Activated CD8-positive, alpha-beta memory T cell treated with anti-CD3 and anti-CD28 coated beads, Interleukin-2, amount 10 ng/mL, durations not matched to agents 7 days and 5 days (primary cell): ENCODE measurements at regions not wholly inside any gene's neighbourhood (a gene's known extent, or its start where the extent isn't known, plus 50 kb on each side); places are given as distances from the start of the nearest gene placed in this dataset.
A peak's percentile ranks its signal among the peaks of the same experiment; 100 is the strongest.

ENCODE experiments used
- ATAC-seq: fragments of 150-1000 bp; cut with Tn5 transposase; one replicate; pipeline ENCODE4 v1.10.0; 2021; ENCODE audit warnings: moderate library complexity
- CTCF ChIA-PET: fragments of 350-600 bp; sonication (Branson Sonifier 250); formaldehyde crosslinking; loops from one replicate; lab custom pipeline; 2021; ENCODE audit warnings: antibody characterized with exemption; lab: Charles Lee
- DNase-seq: peaks from one replicate; pipeline ENCODE4 v3.0.0-alpha.2; 2020
- H3K27ac Mint-ChIP-seq: one replicate; pipeline ENCODE4 v1.8.0; 2021; ENCODE audit warnings: mild to moderate bottlenecking, mixed read lengths
- H3K27me3 Mint-ChIP-seq: one replicate; pipeline ENCODE4 v1.8.0; 2021; ENCODE audit warnings: mixed read lengths
- H3K36me3 Mint-ChIP-seq: one replicate; pipeline ENCODE4 v1.8.0; 2021; ENCODE audit warnings: mild to moderate bottlenecking, mixed read lengths
- H3K4me1 Mint-ChIP-seq: one replicate; pipeline ENCODE4 v1.8.0; 2021; ENCODE audit warnings: mixed read lengths
- H3K4me3 Mint-ChIP-seq: one replicate; pipeline ENCODE4 v1.8.0; 2021; ENCODE audit warnings: mild to moderate bottlenecking, moderate library complexity, mixed read lengths
- H3K9me3 Mint-ChIP-seq: one replicate; pipeline ENCODE4 v1.8.0; 2022; ENCODE audit warnings: low read depth, mixed read lengths

DNA sequence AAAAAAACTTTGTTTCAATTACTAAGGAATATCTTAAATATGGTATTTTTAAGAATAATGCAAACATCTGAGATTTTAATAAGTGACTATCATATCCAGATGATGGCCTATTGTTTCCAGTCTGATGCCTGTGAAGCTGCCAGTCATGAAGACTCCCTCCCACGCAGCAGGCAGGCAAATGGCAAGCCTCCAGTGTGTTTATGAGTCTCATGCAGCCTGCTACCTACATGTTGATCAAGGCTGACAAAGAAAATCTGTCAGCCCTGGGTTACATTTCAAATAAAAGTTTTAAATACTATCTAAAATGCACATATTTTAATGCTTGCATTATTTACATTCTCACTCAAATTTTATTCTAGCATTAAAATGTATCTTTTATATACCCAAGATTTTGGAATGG is 137.6 kb upstream of the RNPC3 start:
- ATAC-seq (no peak), DNase-seq (no peak)
- Mint-ChIP-seq H3K36me3 (no peaks in the 10 kb centered on the region), H3K4me3 (no peak overlapping the region), H3K4me1 (no peaks in the 10 kb centered on the region), H3K9me3 (peaks cover 9% of the 10 kb centered on the region), H3K27me3 (no peaks in the 10 kb centered on the region), H3K27ac (no peak overlapping the region)
- CTCF ChIA-PET, result no interaction called here

DNA sequence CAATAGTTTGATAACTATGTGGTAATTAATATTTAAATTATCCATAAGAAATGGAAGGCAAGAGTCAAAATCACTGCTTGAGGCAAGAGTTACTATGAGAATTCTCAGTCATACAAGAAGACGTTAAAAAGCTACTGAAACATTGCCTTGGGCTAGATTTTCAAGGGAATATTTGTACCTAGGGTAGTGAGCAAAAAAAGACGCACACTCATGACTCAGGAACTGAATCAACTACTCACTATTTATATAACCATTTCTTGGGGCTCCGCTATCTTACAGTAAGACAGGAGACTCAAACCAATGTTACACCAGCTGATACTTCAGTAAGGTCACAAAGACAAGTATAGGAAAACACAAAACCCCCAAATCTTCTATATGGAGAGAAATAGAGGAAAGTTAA is 151.5 kb upstream of the RNPC3 start:
- Mint-ChIP-seq H3K4me1 (no peaks in the 10 kb centered on the region), H3K4me3 (no peak overlapping the region), H3K27me3 (no peaks in the 10 kb centered on the region), H3K9me3 (no peaks in the 10 kb centered on the region), H3K27ac (no peak overlapping the region), H3K36me3 (no peaks in the 10 kb centered on the region)
- ATAC-seq (no peak), DNase-seq (no peak)
- CTCF ChIA-PET, result interaction anchor here (0.6 kb wide), 1 partner anchor 13 kb away, joined by 3 read pairs; no protein-coding TSS in a partner anchor

DNA sequence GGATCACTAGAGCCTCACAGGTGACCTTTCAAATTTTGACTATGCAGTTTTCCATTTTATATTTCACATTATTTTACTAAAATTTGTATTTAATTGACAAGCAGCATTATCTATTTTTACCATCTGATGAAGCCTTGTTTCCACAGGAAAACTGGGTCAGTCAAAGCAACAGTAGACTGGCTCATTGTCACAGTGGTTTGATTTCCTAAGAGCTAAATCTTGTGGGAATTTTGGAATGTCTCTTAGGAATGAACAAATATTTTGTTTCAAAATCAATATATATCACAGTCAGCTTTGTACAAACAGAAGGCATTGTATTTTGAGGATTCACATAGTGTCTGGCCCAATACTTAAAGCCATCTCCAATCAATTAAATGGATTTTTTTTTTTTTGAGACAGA is 152.6 kb upstream of the RNPC3 start:
- H3K9me3 Mint-ChIP-seq, result no peaks in the 10 kb centered on the region
- H3K27me3 Mint-ChIP-seq, result no peaks in the 10 kb centered on the region
- H3K4me1 Mint-ChIP-seq, result no peaks in the 10 kb centered on the region
- CTCF ChIA-PET, result no interaction called here
- no peak overlapping the region for H3K27ac Mint-ChIP-seq
- no peak overlapping the region for H3K4me3 Mint-ChIP-seq
- DNase-seq (no peak), ATAC-seq (no peak)
- no peaks in the 10 kb centered on the region for H3K36me3 Mint-ChIP-seq

DNA sequence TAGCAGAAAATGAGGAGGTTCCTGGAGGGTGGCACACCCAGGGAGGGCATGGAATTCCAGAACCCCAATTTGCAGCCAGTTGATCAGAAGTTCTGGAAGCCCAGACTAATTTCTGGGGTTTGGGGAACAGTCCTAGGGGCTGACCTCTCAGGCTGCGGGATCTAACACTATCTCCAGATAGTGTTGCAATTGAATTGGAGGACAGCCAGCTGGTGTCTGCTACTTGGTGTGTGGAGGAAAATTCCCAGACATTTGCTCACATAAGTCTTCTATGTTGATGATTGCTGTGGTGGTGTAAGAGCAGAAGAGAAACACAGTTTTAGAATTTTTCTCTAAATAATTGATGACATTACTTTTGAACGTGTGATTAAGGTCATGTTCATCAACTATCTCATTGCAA is 154.3 kb upstream of the RNPC3 start:
- Mint-ChIP-seq H3K4me3 (no peak overlapping the region), H3K27ac (no peak overlapping the region), H3K9me3 (no peaks in the 10 kb centered on the region), H3K27me3 (no peaks in the 10 kb centered on the region), H3K36me3 (no peaks in the 10 kb centered on the region), H3K4me1 (no peaks in the 10 kb centered on the region)
- DNase-seq, result no peak
- CTCF ChIA-PET, result no interaction called here
- no peak for ATAC-seq

DNA sequence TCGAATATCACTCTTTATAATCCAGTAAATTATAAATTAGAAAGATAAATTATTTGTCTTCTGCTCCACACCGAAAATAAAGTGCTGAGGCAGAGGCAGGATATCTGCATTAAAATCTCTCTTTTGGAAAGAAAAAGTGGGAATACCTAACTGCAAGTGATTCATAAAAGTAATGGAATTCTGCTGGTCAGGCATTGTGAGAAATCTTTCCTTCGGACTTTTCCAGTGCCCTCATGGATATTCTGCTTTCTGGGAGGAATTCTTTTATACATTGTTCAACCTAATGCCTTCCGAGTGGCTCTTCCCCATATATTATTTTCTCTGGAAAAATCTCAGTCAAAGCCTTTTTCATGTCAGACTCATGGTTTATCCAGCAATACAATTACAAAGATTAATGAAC is 158.3 kb upstream of the RNPC3 start:
- no peak for ATAC-seq
- Mint-ChIP-seq H3K27ac (no peak overlapping the region), H3K9me3 (no peaks in the 10 kb centered on the region), H3K27me3 (no peaks in the 10 kb centered on the region), H3K4me3 (no peak overlapping the region), H3K4me1 (no peaks in the 10 kb centered on the region), H3K36me3 (no peaks in the 10 kb centered on the region)
- DNase-seq, result no peak
- CTCF ChIA-PET, result no interaction called here

DNA sequence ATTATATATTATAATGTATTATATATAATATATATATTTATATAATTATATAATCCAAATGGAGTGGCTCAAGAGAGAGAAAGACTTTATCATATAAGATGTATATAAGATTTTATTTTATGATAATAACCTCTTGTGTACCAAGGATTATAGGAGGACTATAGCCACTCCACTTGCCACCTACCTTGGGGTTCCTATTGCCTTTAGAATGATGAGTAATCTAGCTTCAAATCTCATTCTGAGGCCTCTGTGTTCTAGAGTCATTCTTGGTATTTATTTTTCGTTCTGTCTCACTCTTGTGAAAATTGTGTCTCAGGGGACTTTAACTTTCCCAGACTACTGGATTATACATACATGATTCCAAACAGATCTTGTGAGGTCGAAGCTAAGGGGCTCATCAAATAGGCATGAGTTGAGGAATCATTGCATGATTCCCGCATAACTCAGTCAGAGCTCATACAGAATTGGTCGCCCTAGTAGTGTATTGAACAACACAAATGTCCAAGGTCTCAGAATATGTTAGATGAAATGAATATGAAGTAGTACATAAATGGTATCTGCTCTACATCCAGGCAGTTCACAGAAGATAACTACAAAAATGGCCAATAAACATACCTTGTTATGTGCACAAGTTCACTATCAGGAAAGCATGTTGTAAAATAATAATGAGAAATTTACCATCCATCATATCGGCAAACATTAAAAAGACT is 159.5 kb upstream of the RNPC3 start:
- H3K27me3 Mint-ChIP-seq, result no peaks in the 10 kb centered on the region
- CTCF ChIA-PET, result no interaction called here
- no peak overlapping the region for H3K4me3 Mint-ChIP-seq
- DNase-seq (no peak), ATAC-seq (peak; percentile 51)
- H3K36me3 Mint-ChIP-seq, result no peaks in the 10 kb centered on the region
- no peaks in the 10 kb centered on the region for H3K9me3 Mint-ChIP-seq
- H3K4me1 Mint-ChIP-seq, result no peaks in the 10 kb centered on the region
- H3K27ac Mint-ChIP-seq, result no peak overlapping the region

DNA sequence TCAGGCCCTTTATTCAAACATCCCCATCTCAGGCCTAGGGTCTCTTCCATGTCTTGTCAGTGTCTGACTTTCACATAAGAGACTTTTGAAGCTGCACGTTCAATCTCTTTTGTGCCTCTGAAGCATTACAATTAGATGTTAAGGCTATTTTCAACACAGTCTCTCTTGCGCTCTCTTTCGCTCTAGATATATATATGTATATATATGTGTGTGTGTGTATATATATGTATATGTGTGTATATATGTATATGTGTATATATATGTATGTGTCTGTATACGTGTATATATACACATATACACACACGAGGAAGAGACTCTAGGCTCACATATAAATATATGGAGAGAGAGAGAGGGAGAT is 162.5 kb upstream of the RNPC3 start:
- CTCF ChIA-PET, result no interaction called here
- DNase-seq (no peak), ATAC-seq (peak; percentile 30)
- Mint-ChIP-seq H3K4me3 (no peak overlapping the region), H3K36me3 (no peaks in the 10 kb centered on the region), H3K4me1 (no peaks in the 10 kb centered on the region), H3K27ac (no peak overlapping the region), H3K9me3 (no peaks in the 10 kb centered on the region), H3K27me3 (no peaks in the 10 kb centered on the region)

DNA sequence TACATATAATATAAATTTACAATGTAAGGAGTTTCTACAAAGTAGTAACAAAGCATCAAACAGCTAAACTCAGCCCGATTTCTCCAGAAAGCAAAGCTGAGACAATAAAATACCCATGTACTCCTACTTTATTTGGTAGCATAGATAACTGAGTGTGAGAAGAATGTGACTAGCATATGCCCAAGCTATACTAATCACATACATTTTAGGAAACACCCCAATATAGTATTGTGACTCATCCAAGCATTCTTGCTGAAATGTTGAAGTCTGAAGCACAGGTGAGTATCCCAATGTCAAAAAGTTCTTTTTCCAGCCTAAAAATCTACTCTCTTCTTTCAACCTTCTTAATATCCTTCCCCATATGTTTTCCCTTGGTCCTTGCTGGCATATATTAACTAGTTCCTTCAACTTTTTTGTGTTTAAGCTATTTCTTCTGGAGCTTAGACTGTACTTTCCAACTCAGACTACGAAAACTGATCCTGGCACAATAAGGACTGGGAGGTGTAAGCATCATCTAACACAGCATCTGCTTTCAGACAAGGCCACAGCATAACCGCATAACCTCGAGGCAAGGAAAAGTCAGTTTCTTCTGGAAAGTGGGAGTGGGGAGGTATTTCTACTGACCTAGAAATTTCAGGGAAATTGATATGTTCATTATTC is 163.0 kb upstream of the RNPC3 start:
- Mint-ChIP-seq H3K4me1 (no peaks in the 10 kb centered on the region), H3K9me3 (no peaks in the 10 kb centered on the region), H3K36me3 (no peaks in the 10 kb centered on the region), H3K27ac (no peak overlapping the region), H3K27me3 (no peaks in the 10 kb centered on the region), H3K4me3 (no peak overlapping the region)
- CTCF ChIA-PET, result no interaction called here
- DNase-seq, result no peak
- peak; percentile 61 for ATAC-seq

DNA sequence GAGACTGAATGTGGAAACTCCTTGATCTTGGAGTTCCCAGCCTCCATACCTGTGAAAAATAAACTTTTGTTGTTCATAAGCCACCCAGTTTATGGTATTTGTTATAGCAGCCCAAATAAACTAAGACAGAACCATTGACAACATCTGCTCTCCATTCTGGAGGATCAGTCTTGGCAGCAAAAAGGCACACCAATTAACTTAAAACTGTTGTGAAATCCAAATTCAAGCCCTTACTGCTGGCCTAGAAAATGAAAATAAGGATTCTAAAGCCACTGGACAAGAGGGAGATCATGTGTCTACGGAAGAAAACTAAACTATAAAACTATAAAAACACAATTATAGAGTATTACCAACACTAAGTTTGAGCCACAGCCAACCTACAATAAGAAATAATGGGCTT is 172.1 kb upstream of the RNPC3 start:
- Mint-ChIP-seq H3K27me3 (no peaks in the 10 kb centered on the region), H3K9me3 (peaks cover 3% of the 10 kb centered on the region), H3K27ac (no peak overlapping the region), H3K4me1 (no peaks in the 10 kb centered on the region), H3K36me3 (no peaks in the 10 kb centered on the region), H3K4me3 (no peak overlapping the region)
- CTCF ChIA-PET, result no interaction called here
- DNase-seq (no peak), ATAC-seq (no peak)

DNA sequence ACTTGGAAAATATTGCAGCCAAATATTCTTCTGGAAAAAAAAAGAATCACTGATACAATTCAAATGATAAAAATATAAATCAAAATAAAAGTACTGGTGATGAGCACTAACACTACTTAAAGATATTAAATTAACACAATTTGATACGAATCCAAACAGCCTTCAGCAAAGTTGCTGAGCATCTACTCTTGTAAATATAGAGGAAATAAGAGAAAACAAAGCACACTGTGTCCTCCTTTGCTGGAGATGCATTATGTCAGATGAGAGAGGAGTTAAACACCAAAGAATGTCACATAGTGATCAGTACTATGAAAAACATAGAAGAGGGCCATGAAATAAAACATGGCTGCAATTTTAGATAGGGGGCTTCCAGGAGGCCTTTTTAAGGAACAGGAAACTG is 177.4 kb upstream of the RNPC3 start:
- no peak overlapping the region for H3K27ac Mint-ChIP-seq
- H3K4me3 Mint-ChIP-seq, result no peak overlapping the region
- H3K9me3 Mint-ChIP-seq, result no peaks in the 10 kb centered on the region
- H3K4me1 Mint-ChIP-seq, result no peaks in the 10 kb centered on the region
- CTCF ChIA-PET, result no interaction called here
- H3K36me3 Mint-ChIP-seq, result no peaks in the 10 kb centered on the region
- ATAC-seq, result no peak
- no peaks in the 10 kb centered on the region for H3K27me3 Mint-ChIP-seq
- no peak for DNase-seq

DNA sequence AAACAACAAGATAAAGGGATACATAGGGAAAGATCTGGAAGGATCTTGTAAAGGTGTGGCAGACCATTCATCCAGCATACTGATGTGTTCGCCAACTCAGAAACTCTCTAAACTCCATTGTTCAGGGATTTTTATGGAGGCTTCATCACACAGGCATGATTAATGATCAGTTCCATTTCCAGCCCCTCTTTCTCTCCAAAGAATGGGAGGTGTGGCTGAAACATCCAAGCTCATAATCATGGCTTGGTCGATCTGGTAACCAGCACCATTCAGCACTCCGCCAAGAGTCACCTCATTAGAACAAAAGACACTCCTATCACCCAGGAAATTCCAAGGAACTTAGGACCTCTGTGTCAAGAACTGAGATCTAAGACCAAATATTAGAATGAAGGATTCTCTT is 180.6 kb upstream of the RNPC3 start:
- no peaks in the 10 kb centered on the region for H3K9me3 Mint-ChIP-seq
- no peaks in the 10 kb centered on the region for H3K27me3 Mint-ChIP-seq
- no peaks in the 10 kb centered on the region for H3K4me1 Mint-ChIP-seq
- no peaks in the 10 kb centered on the region for H3K36me3 Mint-ChIP-seq
- CTCF ChIA-PET, result no interaction called here
- no peak overlapping the region for H3K4me3 Mint-ChIP-seq
- DNase-seq, result no peak
- H3K27ac Mint-ChIP-seq, result no peak overlapping the region
- ATAC-seq, result no peak

DNA sequence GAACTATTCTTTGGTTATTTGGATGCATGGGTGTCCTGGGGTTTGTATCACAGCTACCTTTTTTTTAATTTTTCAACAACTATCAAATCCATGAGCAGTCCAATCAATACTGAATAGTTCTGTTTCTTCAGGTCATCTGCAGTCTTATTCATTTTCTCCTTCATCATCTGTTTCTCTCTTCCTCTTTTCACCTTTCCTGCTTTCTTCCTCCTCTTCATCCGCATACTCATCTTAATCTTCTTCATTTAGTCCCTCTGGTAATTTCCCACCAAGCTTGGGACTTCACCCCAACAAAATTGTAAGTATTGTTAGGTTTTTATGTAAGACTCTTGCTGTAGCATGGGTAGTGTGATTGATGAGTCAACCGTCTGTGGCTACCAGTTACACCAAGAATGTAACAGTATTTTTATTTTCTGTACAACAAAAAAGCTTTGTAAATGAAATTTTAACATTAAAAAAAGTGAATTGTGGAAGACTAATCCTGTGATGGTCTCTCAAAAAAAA is 184.1 kb upstream of the RNPC3 start:
- CTCF ChIA-PET, result no interaction called here

DNA sequence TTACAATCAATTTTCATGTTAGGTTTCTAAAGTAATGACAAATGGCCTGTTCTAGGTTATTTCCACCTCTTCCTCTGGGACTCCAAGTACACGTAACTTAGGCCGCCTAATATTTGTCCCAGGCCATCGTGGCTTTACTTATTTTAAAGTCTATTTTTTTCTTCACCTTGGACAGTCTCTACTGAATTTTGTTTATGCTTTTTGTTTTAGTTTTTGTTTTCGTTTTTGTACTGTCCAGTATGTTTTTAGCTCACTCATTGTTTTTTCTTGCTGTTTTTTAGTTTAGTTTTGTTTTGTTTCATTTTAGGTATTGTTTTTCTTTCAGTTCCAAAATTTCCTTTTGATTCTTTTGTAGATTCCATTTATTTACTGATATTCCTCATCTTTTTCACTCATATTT is 187.7 kb upstream of the RNPC3 start:
- Mint-ChIP-seq H3K36me3 (no peaks in the 10 kb centered on the region), H3K4me3 (no peak overlapping the region), H3K27me3 (no peaks in the 10 kb centered on the region), H3K27ac (no peak overlapping the region), H3K9me3 (no peaks in the 10 kb centered on the region), H3K4me1 (no peaks in the 10 kb centered on the region)
- DNase-seq (no peak), ATAC-seq (no peak)
- CTCF ChIA-PET, result no interaction called here

More for the DNA sequence above, 184.1 kb upstream of the RNPC3 start:
- Mint-ChIP-seq H3K36me3 (no peaks in the 10 kb centered on the region), H3K9me3 (no peaks in the 10 kb centered on the region), H3K4me3 (no peak overlapping the region), H3K4me1 (no peaks in the 10 kb centered on the region), H3K27me3 (no peaks in the 10 kb centered on the region), H3K27ac (no peak overlapping the region)
- no peak for DNase-seq
- ATAC-seq, result no peak

DNA sequence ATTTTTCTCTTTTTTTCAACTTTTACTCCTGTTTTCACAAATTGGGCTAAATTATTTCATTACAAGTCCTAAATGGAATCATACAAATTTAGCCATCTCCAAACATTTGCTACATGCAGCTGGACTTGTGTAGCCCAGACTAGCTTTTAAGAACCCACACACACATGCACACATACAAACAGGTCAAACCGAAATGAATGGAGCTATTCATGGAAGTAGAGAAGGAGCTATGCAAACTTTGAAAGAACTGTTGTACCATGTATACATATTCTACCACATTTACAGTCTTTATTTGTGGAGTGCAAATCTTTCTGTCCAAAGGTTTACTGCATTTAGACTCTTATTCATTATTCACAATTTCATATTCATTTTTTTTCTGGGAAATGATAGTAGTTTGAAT is 189.1 kb upstream of the RNPC3 start:
- Mint-ChIP-seq H3K9me3 (no peaks in the 10 kb centered on the region), H3K27ac (no peak overlapping the region), H3K27me3 (no peaks in the 10 kb centered on the region), H3K4me1 (no peaks in the 10 kb centered on the region), H3K36me3 (no peaks in the 10 kb centered on the region), H3K4me3 (no peak overlapping the region)
- CTCF ChIA-PET, result no interaction called here
- ATAC-seq (no peak), DNase-seq (no peak)
